ENCODE measurements at regions not wholly inside any gene's neighbourhood (a gene's known extent, or its start where the extent isn't known, plus 50 kb on each side); places are given as distances from the start of the nearest gene placed in this dataset.

DNA sequence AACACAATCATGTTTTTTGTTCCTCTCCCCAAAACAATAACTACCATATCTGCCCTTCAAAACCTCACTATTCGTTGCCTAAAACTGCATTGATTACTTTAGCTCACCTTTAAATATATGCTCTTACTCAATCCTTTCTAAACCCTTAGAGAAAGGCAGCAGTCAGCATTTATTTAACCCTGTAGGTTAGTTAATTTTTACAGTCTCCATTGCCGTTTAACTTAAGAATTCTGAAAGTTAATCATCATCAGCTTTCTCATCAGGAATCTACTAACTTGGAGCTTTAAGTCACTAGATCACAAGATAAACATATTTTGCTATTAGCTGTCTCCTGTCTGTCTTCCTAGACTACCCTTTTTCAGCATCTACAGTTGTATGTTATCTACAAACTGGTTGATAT lies 991.9 kb downstream of the EPHA7 start:
- CTCF ChIA-PET: no interaction called here
- H3K4me1 ChIP-seq: no peaks in the 10 kb centered on the region
- no peak for ATAC-seq
- H3K9me3 ChIP-seq: no peaks in the 10 kb centered on the region
- H3K4me2 ChIP-seq: no peak overlapping the region
- H3K27ac ChIP-seq: no peak overlapping the region
- FAIRE-seq: no peak
- POLR2A ChIA-PET: no interaction called here
- H3K4me3 ChIP-seq: no peak overlapping the region
- DNase-seq (ENCODE audit: low read depth in 1 of 2, low spot score in 1 of 2): no peak
- TF ChIP-seq, protein P1, sequence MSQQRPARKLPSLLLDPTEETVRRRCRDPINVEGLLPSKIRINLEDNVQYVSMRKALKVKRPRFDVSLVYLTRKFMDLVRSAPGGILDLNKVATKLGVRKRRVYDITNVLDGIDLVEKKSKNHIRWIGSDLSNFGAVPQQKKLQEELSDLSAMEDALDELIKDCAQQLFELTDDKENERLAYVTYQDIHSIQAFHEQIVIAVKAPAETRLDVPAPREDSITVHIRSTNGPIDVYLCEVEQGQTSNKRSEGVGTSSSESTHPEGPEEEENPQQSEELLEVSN (IDR thresholded peaks at IDR 0.05; ENCODE audit: borderline replicate concordance, low read depth): no peak
- peak; percentile 27 for TF ChIP-seq MAFK (IDR thresholded peaks at IDR 0.05; ENCODE audit: partially characterized antibody)
- 0% methylated on average over 2 of the region's 2 CpGs for WGBS (ENCODE audit: missing lambda C conversion rate)

- CTCF ChIA-PET: no interaction called here
These were observed 1003.7 kb downstream of the EPHA7 start for GRCh38 chr6:92415656-92416055.

GRCh38 chr6:92408350-92408749 lies 1011.0 kb downstream of the EPHA7 start:
- Histone ChIP-seq H3K9me3 (no peaks in the 10 kb centered on the region), H3K4me1 (no peaks in the 10 kb centered on the region), H3K27ac (no peak overlapping the region), H3K4me2 (no peak overlapping the region), H3K4me3 (no peak overlapping the region)
- DNase-seq (ENCODE audit: low read depth in 1 of 2, low spot score in 1 of 2): no peak
- ATAC-seq: no peak
- CTCF ChIA-PET: no interaction called here
- POLR2A ChIA-PET: no interaction called here
- no peak for TF ChIP-seq ELK1 (IDR thresholded peaks at IDR 0.05; ENCODE audit: low read depth, low read length)
- no peak for TF ChIP-seq HOXA7 (CRISPR knock-in tag; IDR thresholded peaks at IDR 0.05)
- no peak for TF ChIP-seq CBX2 (IDR thresholded peaks at IDR 0.05; ENCODE audit: borderline replicate concordance, low read depth)
- FAIRE-seq: no peak

More at GRCh38 chr6:92415656-92416055, 1003.7 kb downstream of the EPHA7 start:
- POLR2A ChIA-PET: no interaction called here
- Histone ChIP-seq H3K4me1 (no peaks in the 10 kb centered on the region), H3K4me3 (no peak overlapping the region), H3K4me2 (no peak overlapping the region), H3K9me3 (no peaks in the 10 kb centered on the region), H3K27ac (no peak overlapping the region)
- FAIRE-seq (no peak), ATAC-seq (no peak), DNase-seq (ENCODE audit: low read depth in 1 of 2, low spot score in 1 of 2) (no peak)
- no peak for TF ChIP-seq JUNB (IDR thresholded peaks at IDR 0.05)
- TF ChIP-seq FOXS1 (CRISPR knock-in tag; IDR thresholded peaks at IDR 0.05): no peak
- no peak for TF ChIP-seq BHLHE40 (IDR thresholded peaks at IDR 0.05; ENCODE audit: low read depth, low read length)
- TF ChIP-seq TFCP2L1 (CRISPR knock-in tag; IDR thresholded peaks at IDR 0.05): no peak
- TF ChIP-seq EP300 (IDR thresholded peaks at IDR 0.05): no peak
- no peak for TF ChIP-seq POLR2A (IDR thresholded peaks at IDR 0.05; ENCODE audit: low read length)
- TF ChIP-seq RAD21 (conservative IDR thresholded peaks at IDR 0.05 in 1 of 2, IDR thresholded peaks at IDR 0.05 in 1 of 2): no peak
- no peak for TF ChIP-seq HES2 (IDR thresholded peaks at IDR 0.05)
- no peak for TF ChIP-seq ZC3H11A (IDR thresholded peaks at IDR 0.05)
- no peak for TF ChIP-seq JUN (IDR thresholded peaks at IDR 0.05)
- TF ChIP-seq, protein P2, sequence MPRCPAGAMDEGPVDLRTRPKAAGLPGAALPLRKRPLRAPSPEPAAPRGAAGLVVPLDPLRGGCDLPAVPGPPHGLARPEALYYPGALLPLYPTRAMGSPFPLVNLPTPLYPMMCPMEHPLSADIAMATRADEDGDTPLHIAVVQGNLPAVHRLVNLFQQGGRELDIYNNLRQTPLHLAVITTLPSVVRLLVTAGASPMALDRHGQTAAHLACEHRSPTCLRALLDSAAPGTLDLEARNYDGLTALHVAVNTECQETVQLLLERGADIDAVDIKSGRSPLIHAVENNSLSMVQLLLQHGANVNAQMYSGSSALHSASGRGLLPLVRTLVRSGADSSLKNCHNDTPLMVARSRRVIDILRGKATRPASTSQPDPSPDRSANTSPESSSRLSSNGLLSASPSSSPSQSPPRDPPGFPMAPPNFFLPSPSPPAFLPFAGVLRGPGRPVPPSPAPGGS (IDR thresholded peaks at IDR 0.05): no peak
- no peak for TF ChIP-seq RFX5 (IDR thresholded peaks at IDR 0.05)
- TF ChIP-seq CBX2 (IDR thresholded peaks at IDR 0.05; ENCODE audit: borderline replicate concordance, low read depth): no peak
- TF ChIP-seq, protein P3, sequence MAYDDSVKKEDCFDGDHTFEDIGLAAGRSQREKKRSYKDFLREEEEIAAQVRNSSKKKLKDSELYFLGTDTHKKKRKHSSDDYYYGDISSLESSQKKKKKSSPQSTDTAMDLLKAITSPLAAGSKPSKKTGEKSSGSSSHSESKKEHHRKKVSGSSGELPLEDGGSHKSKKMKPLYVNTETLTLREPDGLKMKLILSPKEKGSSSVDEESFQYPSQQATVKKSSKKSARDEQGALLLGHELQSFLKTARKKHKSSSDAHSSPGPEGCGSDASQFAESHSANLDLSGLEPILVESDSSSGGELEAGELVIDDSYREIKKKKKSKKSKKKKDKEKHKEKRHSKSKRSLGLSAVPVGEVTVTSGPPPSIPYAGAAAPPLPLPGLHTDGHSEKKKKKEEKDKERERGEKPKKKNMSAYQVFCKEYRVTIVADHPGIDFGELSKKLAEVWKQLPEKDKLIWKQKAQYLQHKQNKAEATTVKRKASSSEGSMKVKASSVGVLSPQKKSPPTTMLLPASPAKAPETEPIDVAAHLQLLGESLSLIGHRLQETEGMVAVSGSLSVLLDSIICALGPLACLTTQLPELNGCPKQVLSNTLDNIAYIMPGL (CRISPR knock-in tag; IDR thresholded peaks at IDR 0.05; ENCODE audit: borderline replicate concordance): no peak
- no peak for TF ChIP-seq SREBF2 (IDR thresholded peaks at IDR 0.05)
- TF ChIP-seq ZFP36 (IDR thresholded peaks at IDR 0.05; ENCODE audit: borderline replicate concordance, partially characterized antibody): no peak
- TF ChIP-seq EHMT2 (IDR thresholded peaks at IDR 0.05; ENCODE audit: low read depth): no peak
- no peak for TF ChIP-seq HEYL (CRISPR knock-in tag; IDR thresholded peaks at IDR 0.05)
- no peak for TF ChIP-seq HOXA7 (CRISPR knock-in tag; IDR thresholded peaks at IDR 0.05)
- 2% methylated on average over 4 of the region's 4 CpGs for WGBS (ENCODE audit: missing lambda C conversion rate)
